Esophagus (tissue), 2 donors: ENCODE measurements at regions not wholly inside any gene's neighbourhood (a gene's known extent, or its start where the extent isn't known, plus 50 kb on each side); places are given as distances from the start of the nearest gene placed in this dataset.

ENCODE experiments used
- H3K27ac ChIP-seq, 2 donors: one replicate each; pipeline ENCODE4 v1.5.1; 2013; ENCODE audit warnings: low read depth in 2 of 2, mild to moderate bottlenecking in 2 of 2, inconsistent platforms in 1 of 2, low read length in 1 of 2, moderate library complexity in 1 of 2
- H3K27me3 ChIP-seq, 2 donors: one replicate each; pipeline ENCODE4 v1.6.1; 2013; ENCODE audit warnings: low read length in 2 of 2, control low read depth in 1 of 2, mild to moderate bottlenecking in 1 of 2; ENCODE audit not compliant: insufficient read depth in 2 of 2, control insufficient read depth in 1 of 2
- H3K36me3 ChIP-seq, 2 donors: one replicate each; pipeline ENCODE4 v1.6.1; 2013; ENCODE audit warnings: low read length in 1 of 2; ENCODE audit not compliant: control insufficient read depth in 2 of 2, insufficient read depth in 2 of 2
- H3K4me1 ChIP-seq, 2 donors: one replicate each; pipeline ENCODE4 v1.6.1; 2013; ENCODE audit warnings: low read length in 1 of 2; ENCODE audit not compliant: control insufficient read depth in 2 of 2, insufficient read depth in 2 of 2
- H3K4me3 ChIP-seq, 2 donors: one replicate each; pipeline ENCODE4 v1.5.1; 2013; ENCODE audit warnings: low read length in 2 of 2, mild to moderate bottlenecking in 2 of 2, low read depth in 1 of 2, moderate library complexity in 1 of 2
- H3K9me3 ChIP-seq, 2 donors: one replicate each; pipeline ENCODE4 v1.6.1; 2013; ENCODE audit warnings: mild to moderate bottlenecking in 2 of 2, low read depth in 1 of 2, low read length in 1 of 2, moderate library complexity in 1 of 2; ENCODE audit not compliant: control insufficient read depth in 2 of 2, insufficient read depth in 1 of 2
- WGBS, 2 donors: extraction: QIAGEN DNeasy Blood & Tissue Kit; methylation state at CpG; one replicate each; pipeline ENCODE4 v1.1.7; 2013; 5-methylcytosine and 5-hydroxymethylcytosine counted together
- donor health status: healthy with polysubstance abuse.
- donor health status: Bipolar disorder and iron deficiency.

DNA sequence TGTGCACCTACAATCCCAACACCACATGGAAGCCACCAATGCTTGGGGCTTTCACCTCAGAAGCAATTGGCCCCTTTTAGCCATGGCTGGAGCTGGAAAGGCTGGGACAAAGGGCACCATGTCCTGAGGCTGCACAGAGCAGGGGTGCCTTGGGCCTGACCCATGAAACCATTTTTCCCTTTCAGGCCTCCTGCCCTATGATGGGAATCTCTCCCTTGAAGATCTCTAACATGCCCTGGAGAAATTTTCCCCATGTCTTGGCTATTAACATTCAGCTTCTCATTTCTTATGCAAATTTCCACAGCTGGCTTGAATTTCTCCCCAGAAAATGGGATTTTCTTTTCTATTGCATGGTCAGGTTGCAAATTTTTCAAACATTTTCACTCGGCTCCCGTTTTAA lies 823.6 kb downstream of the GALC start:
- Histone ChIP-seq H3K4me1 (no peaks in the 10 kb centered on the region), H3K27me3 (no peaks in the 10 kb centered on the region), H3K4me3 (no peak overlapping the region), H3K27ac (no peak overlapping the region), H3K9me3 (no peaks in the 10 kb centered on the region), H3K36me3 (no peaks in the 10 kb centered on the region)
- 84 to 89% methylated on average over 2 of the region's 2 CpGs for WGBS, 2 donors

GRCh38 chr14:87161502-87161901 lies 831.5 kb downstream of the GALC start:
- Histone ChIP-seq H3K9me3 (no peaks in the 10 kb centered on the region), H3K4me1 (no peaks in the 10 kb centered on the region), H3K4me3 (no peak overlapping the region), H3K27ac (no peak overlapping the region), H3K27me3 (no peaks in the 10 kb centered on the region), H3K36me3 (no peaks in the 10 kb centered on the region)
- WGBS, 2 donors, result 41 to 44% methylated on average over 4 of the region's 4 CpGs

DNA sequence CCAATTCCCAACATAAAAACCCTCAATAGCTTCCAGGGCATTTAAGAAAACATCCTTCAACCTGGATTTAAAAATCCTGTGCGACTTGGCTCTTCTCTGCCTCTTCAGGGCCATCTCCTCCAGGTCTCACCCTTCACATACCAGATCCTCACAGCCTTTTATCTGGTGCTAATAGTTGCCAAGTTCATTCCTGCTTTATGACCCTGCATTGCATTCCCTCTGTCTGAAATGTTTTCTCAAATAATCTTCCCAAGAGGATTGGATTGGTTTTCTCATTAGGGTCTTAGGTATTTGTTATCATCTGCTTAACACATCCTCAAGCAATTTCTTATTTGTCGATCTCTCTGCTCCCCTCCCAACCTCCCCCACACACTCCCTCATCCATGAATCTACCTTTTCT lies 832.0 kb downstream of the GALC start:
- Histone ChIP-seq H3K9me3 (no peaks in the 10 kb centered on the region), H3K27me3 (no peaks in the 10 kb centered on the region), H3K4me1 (no peaks in the 10 kb centered on the region), H3K27ac (no peak overlapping the region), H3K36me3 (no peaks in the 10 kb centered on the region), H3K4me3 (no peak overlapping the region)
- 28 to 37% methylated on average over 2 of the region's 2 CpGs for WGBS, 2 donors

- H3K27me3 ChIP-seq, result no peaks in the 10 kb centered on the region
- no peaks in the 10 kb centered on the region for H3K9me3 ChIP-seq
- no peaks in the 10 kb centered on the region for H3K4me1 ChIP-seq
- H3K36me3 ChIP-seq, result no peaks in the 10 kb centered on the region
- no peak overlapping the region for H3K27ac ChIP-seq
- WGBS, 2 donors, result 70 to 74% methylated on average over 5 of the region's 5 CpGs
- no peak overlapping the region for H3K4me3 ChIP-seq
Measured at GRCh38 chr14:87158283-87158682, 834.7 kb downstream of the GALC start.

DNA sequence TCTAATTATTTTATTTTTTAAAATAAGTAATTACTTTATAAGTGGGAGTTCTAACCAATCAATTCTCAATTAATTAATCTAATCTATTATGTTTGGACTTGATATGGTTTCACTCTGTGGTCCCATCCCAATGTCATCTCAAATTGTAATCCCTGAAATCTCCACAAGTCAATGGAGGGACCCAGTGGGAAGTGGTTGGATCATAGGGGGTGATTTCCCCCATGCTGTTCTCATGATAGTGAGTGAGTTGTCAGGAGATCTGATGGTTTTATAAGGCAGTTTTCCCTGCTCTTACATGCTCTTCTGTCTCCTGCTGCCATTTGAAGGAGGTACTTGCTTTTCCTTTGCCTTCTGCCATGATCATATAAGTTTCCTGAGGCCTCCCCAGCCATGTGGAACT lies 836.1 kb downstream of the GALC start:
- H3K4me3 ChIP-seq, result no peak overlapping the region
- H3K9me3 ChIP-seq, result no peaks in the 10 kb centered on the region
- no peaks in the 10 kb centered on the region for H3K36me3 ChIP-seq
- no peaks in the 10 kb centered on the region for H3K27me3 ChIP-seq
- H3K27ac ChIP-seq, result no peak overlapping the region
- H3K4me1 ChIP-seq, result no peaks in the 10 kb centered on the region

GRCh38 chr14:87155856-87156488 lies 837.0 kb downstream of the GALC start:
- 62 to 78% methylated on average over 1 of the region's 1 CpG for WGBS, 2 donors
- no peaks in the 10 kb centered on the region for H3K36me3 ChIP-seq
- H3K27ac ChIP-seq, result no peak overlapping the region
- no peaks in the 10 kb centered on the region for H3K27me3 ChIP-seq
- H3K4me1 ChIP-seq, result no peaks in the 10 kb centered on the region
- no peaks in the 10 kb centered on the region for H3K9me3 ChIP-seq
- no peak overlapping the region for H3K4me3 ChIP-seq

- H3K4me1 ChIP-seq, result no peaks in the 10 kb centered on the region
- no peaks in the 10 kb centered on the region for H3K36me3 ChIP-seq
- no peak overlapping the region for H3K27ac ChIP-seq
- no peaks in the 10 kb centered on the region for H3K9me3 ChIP-seq
- H3K27me3 ChIP-seq, result no peaks in the 10 kb centered on the region
- H3K4me3 ChIP-seq, result no peak overlapping the region
- WGBS, 2 donors, result 65 to 69% methylated on average over 4 of the region's 4 CpGs
Measured at GRCh38 chr14:87153901-87154300, 839.1 kb downstream of the GALC start.

- H3K36me3 ChIP-seq, result no peaks in the 10 kb centered on the region
- no peaks in the 10 kb centered on the region for H3K4me1 ChIP-seq
- no peak overlapping the region for H3K27ac ChIP-seq
- no peak overlapping the region for H3K4me3 ChIP-seq
- no peaks in the 10 kb centered on the region for H3K27me3 ChIP-seq
- WGBS, 2 donors, result 66 to 75% methylated on average over 2 of the region's 2 CpGs
- no peaks in the 10 kb centered on the region for H3K9me3 ChIP-seq
Measured at GRCh38 chr14:87153391-87153790, 839.6 kb downstream of the GALC start.

DNA sequence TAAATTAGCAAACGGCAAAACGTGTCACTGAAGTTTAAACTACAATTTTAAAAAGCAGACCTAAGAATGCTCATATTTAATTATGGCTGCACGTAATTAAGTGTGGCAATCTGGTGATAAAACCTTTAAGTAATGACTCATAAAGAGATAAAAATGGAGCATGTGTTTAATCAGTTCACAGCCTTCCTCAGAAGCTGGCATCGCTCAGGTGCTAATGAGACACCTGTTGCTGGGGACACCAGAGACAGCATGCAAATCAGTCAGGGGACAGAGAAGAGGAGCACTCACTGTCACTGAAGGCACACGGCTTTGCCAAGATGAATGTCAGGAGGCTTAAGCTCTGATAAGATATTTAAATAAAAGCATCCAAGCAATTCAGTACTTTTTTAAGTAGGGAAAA lies 840.3 kb downstream of the GALC start:
- 52 to 53% methylated on average over 5 of the region's 5 CpGs for WGBS, 2 donors
- Histone ChIP-seq H3K4me1 (no peaks in the 10 kb centered on the region), H3K27me3 (no peaks in the 10 kb centered on the region), H3K36me3 (no peaks in the 10 kb centered on the region), H3K4me3 (no peak overlapping the region), H3K9me3 (no peaks in the 10 kb centered on the region), H3K27ac (no peak overlapping the region)

- 32 to 45% methylated on average over 6 of the region's 6 CpGs for WGBS, 2 donors
- Histone ChIP-seq H3K27me3 (no peaks in the 10 kb centered on the region), H3K9me3 (no peaks in the 10 kb centered on the region), H3K4me3 (no peak overlapping the region), H3K4me1 (no peaks in the 10 kb centered on the region), H3K27ac (no peak overlapping the region), H3K36me3 (no peaks in the 10 kb centered on the region)
Measured at GRCh38 chr14:87149583-87150354, 843.2 kb downstream of the GALC start.
